ENCODE measurements at regions not wholly inside any gene's neighbourhood (a gene's known extent, or its start where the extent isn't known, plus 50 kb on each side); places are given as distances from the start of the nearest gene placed in this dataset.

DNA sequence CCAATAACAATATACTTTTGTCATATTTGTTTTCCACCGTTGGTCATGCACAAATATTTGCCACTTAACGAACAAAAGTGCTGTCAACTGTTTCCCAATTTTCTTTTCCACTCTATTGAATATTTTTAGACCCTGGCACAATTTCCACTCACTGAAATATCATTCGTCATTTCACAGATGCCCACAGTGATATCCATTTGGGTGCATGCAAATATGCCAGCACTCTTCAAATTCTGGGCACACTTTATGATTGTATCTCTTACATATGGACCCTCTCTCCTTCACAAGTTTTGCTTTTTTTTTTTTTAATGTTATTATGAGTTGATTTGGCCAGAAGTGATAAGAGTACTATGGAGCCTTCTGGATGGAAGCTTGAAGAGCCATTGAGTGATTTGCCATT, 1557.3 kb upstream of the FLRT2 start:
- TF ChIP-seq POLR2AphosphoS5 (IDR thresholded peaks at IDR 0.05): no peak
- TF ChIP-seq, protein P1, sequence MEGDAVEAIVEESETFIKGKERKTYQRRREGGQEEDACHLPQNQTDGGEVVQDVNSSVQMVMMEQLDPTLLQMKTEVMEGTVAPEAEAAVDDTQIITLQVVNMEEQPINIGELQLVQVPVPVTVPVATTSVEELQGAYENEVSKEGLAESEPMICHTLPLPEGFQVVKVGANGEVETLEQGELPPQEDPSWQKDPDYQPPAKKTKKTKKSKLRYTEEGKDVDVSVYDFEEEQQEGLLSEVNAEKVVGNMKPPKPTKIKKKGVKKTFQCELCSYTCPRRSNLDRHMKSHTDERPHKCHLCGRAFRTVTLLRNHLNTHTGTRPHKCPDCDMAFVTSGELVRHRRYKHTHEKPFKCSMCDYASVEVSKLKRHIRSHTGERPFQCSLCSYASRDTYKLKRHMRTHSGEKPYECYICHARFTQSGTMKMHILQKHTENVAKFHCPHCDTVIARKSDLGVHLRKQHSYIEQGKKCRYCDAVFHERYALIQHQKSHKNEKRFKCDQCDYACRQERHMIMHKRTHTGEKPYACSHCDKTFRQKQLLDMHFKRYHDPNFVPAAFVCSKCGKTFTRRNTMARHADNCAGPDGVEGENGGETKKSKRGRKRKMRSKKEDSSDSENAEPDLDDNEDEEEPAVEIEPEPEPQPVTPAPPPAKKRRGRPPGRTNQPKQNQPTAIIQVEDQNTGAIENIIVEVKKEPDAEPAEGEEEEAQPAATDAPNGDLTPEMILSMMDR (IDR thresholded peaks at IDR 0.05): no peak

Data from prostate gland (tissue), 2 donors.